HCT116 (cell line): ENCODE measurements at regions not wholly inside any gene's neighbourhood (a gene's known extent, or its start where the extent isn't known, plus 50 kb on each side); places are given as distances from the start of the nearest gene placed in this dataset.

Source experiments
- ATAC-seq: fragments of 200-7000 bp; cut with Tn5 transposase; 2 replicates; pipeline ENCODE4 v1.9.1; 2020; ENCODE audit warnings: mild to moderate bottlenecking, moderate library complexity
- BruUV-seq: library from RNA; stranded (reverse); fragments of 400-500 nt; replicated peaks from 2 replicates; lab custom pipeline; 2021; lab: Mats Ljungman, UMichigan
- CTCF ChIA-PET: fragments of 300-600 bp; sonication (Branson Sonifier 250); formaldehyde crosslinking; loops from one replicate; lab custom pipeline; 2021; ENCODE audit warnings: antibody characterized with exemption; lab: Charles Lee
- POLR2A ChIA-PET: fragments of 300-600, 350-600 bp; sonication (Branson Sonifier 250); formaldehyde crosslinking; loops from one replicate; lab custom pipeline; 2021; ENCODE audit warnings: antibody characterized with exemption; lab: Charles Lee
- RAD21 ChIA-PET, 2 experiments: fragments of 300-600 bp; sonication (Branson Sonifier 250); formaldehyde crosslinking; loops; one replicate each; lab custom pipeline; 2023; ENCODE audit warnings: low total read pairs in 2 of 2; ENCODE audit not compliant: uncharacterized antibody in 2 of 2, unreplicated experiment in 2 of 2, low non-redundant PET in 1 of 2; lab: Charles Lee
- DNase-seq: peaks from one replicate; pipeline ENCODE4 v3.0.0-alpha.2; 2010; ENCODE audit warnings: low read depth, low spot score
- H2AFZ ChIP-seq: fragments of 200-600 bp; shearing (Covaris generic), sonication (generic); 2 replicates; pipeline ENCODE4 v1.6.1; 2017; ENCODE audit warnings: low read depth, mixed run types, mixed read lengths, antibody characterized with exemption, low read length; ENCODE audit not compliant: poor library complexity, severe bottlenecking
- H3K27ac ChIP-seq: 2 replicates; pipeline ENCODE4 v1.5.1; 2012; ENCODE audit warnings: low read depth, low read length
- H3K27me3 ChIP-seq: fragments of 200-600 bp; sonication (generic); 2 replicates; pipeline ENCODE4 v1.6.1; 2016; ENCODE audit warnings: mixed run types, low read length, mixed read lengths; ENCODE audit not compliant: insufficient read depth
- H3K36me3 ChIP-seq, 2 experiments: fragments of 200-500 bp in 1 of 2; fragments of 200-600 bp in 1 of 2; sonication (Bioruptor generic) in 1 of 2; sonication (generic) in 1 of 2; 2 replicates each; pipeline versions ENCODE4 v1.5.1 to v1.6.1; 2014 to 2016; ENCODE audit warnings: low read length in 2 of 2, inconsistent platforms in 1 of 2, mixed read lengths in 1 of 2, mixed run types in 1 of 2; ENCODE audit not compliant: insufficient read depth in 2 of 2, control insufficient read depth in 1 of 2
- H3K4me1 ChIP-seq, 2 experiments: fragments of 200-600 bp in 1 of 2; sonication (generic) in 1 of 2; 2 replicates each; pipeline versions ENCODE4 v1.5.1 to v1.6.1; 2012 to 2017; ENCODE audit warnings: low read length in 2 of 2, inconsistent platforms in 1 of 2, mild to moderate bottlenecking in 1 of 2, mixed read lengths in 1 of 2, mixed run types in 1 of 2, moderate library complexity in 1 of 2; ENCODE audit not compliant: insufficient read depth in 2 of 2, control insufficient read depth in 1 of 2
- H3K4me2 ChIP-seq: fragments of 200-600 bp; sonication (generic); 2 replicates; pipeline ENCODE4 v1.6.1; 2017; ENCODE audit warnings: mixed run types, low read length, mixed read lengths
- H3K4me3 ChIP-seq, 2 experiments: fragments of 200-600 bp in 1 of 2; sonication (generic) in 1 of 2; replicated peaks in 1 of 2; 2 replicates each; pipeline ENCODE4 v1.5.1; 2011 to 2016; ENCODE audit warnings: low read length in 2 of 2, control low read depth in 1 of 2, low read depth in 1 of 2, mild to moderate bottlenecking in 1 of 2, mixed read lengths in 1 of 2, mixed run types in 1 of 2
- H3K79me2 ChIP-seq: fragments of 200-600 bp; sonication (generic); 2 replicates; pipeline ENCODE4 v1.6.1; 2017; ENCODE audit warnings: mild to moderate bottlenecking, mixed run types, low read length, moderate library complexity, mixed read lengths; ENCODE audit not compliant: insufficient read depth
- H3K9ac ChIP-seq: fragments of 200-600 bp; sonication (generic); 2 replicates; pipeline ENCODE4 v1.6.1; 2016; ENCODE audit warnings: low read length, mixed read lengths
- H3K9me2 ChIP-seq: fragments of 200-600 bp; sonication (generic), shearing (Covaris generic); 2 replicates; pipeline ENCODE4 v1.6.1; 2017; ENCODE audit warnings: mixed run types, mild to moderate bottlenecking, moderate library complexity; ENCODE audit not compliant: insufficient read depth
- H3K9me3 ChIP-seq, 2 experiments: fragments of 200-500 bp in 1 of 2; fragments of 200-600 bp in 1 of 2; sonication (Bioruptor generic) in 1 of 2; sonication (generic) in 1 of 2; 2 replicates each; pipeline ENCODE4 v1.6.1; 2014 to 2017; ENCODE audit warnings: low read length in 2 of 2, mixed read lengths in 2 of 2, inconsistent platforms in 1 of 2, low read depth in 1 of 2, mild to moderate bottlenecking in 1 of 2, mixed run types in 1 of 2, moderate library complexity in 1 of 2; ENCODE audit not compliant: control insufficient read depth in 1 of 2, insufficient read depth in 1 of 2
- H4K20me1 ChIP-seq: fragments of 200-600 bp; sonication (generic), shearing (Covaris generic); 2 replicates; pipeline ENCODE4 v1.6.1; 2017; ENCODE audit warnings: mixed run types, mild to moderate bottlenecking, moderate library complexity; ENCODE audit not compliant: insufficient read depth
- ATF3 ChIP-seq: IDR thresholded peaks from 2 replicates; pipeline ENCODE4 v1.6.1; 2012
- EGR1 ChIP-seq: IDR thresholded peaks from 2 replicates; pipeline ENCODE4 v1.6.1; 2012; ENCODE audit warnings: low read depth
- EZH2 ChIP-seq: fragments of 200-600 bp; sonication (generic); IDR thresholded peaks from 2 replicates; pipeline ENCODE4 v1.6.1; 2017; ENCODE audit warnings: antibody characterized with exemption, mixed run types
- EZH2phosphoT487 ChIP-seq: fragments of 200-600 bp; IDR thresholded peaks from 2 replicates; pipeline ENCODE4 v1.6.1; 2018; ENCODE audit warnings: antibody characterized with exemption, borderline replicate concordance
- POLR2AphosphoS5 ChIP-seq: IDR thresholded peaks from 2 replicates; pipeline ENCODE4 v1.6.1; 2011; ENCODE audit warnings: mild to moderate bottlenecking, low read depth, low read length, moderate library complexity
- SIN3A ChIP-seq: IDR thresholded peaks from 2 replicates; pipeline ENCODE4 v1.6.1; 2012; ENCODE audit warnings: low read depth
- SP1 ChIP-seq: IDR thresholded peaks from 2 replicates; pipeline ENCODE4 v1.6.1; 2012; ENCODE audit warnings: low read depth
- YY1 ChIP-seq: IDR thresholded peaks from 2 replicates; pipeline ENCODE4 v1.6.1; 2011; ENCODE audit warnings: low read length, low read depth, moderate library complexity, mild to moderate bottlenecking; ENCODE audit not compliant: insufficient replicate concordance; ENCODE audit errors: extremely low read depth
- intact Hi-C: fragments of 100-400 bp; cut with micrococcal nuclease; formaldehyde crosslinking; loops from 2 replicates; pipeline ENCODE4 v1.10.0; 2022
- TF ChIP-seq, protein P1 (sequence below), 3 experiments: fragments of 200-600 bp in 1 of 3; sonication (generic) in 1 of 3; IDR thresholded peaks in 2 of 3; conservative IDR thresholded peaks in 1 of 3; 2 replicates each; pipeline ENCODE4 v1.5.1; 2012 to 2017; ENCODE audit warnings: low read depth in 2 of 3, low read length in 2 of 3, antibody characterized with exemption in 1 of 3, borderline replicate concordance in 1 of 3, control low read depth in 1 of 3, mild to moderate bottlenecking in 1 of 3, mixed read lengths in 1 of 3, mixed run types in 1 of 3, moderate library complexity in 1 of 3; ENCODE audit not compliant: insufficient read depth in 1 of 3
- TF ChIP-seq, protein P2 (sequence below): IDR thresholded peaks from 2 replicates; pipeline ENCODE4 v1.6.1; 2012

GRCh38 chr5:51156222-51156621 is 227.0 kb upstream of the ISL1 start:
- DNase-seq = no peak
- no peaks in the 10 kb centered on the region for H3K79me2 ChIP-seq
- TF ChIP-seq YY1 (no peak), EGR1 (no peak), EZH2phosphoT487 (no peak), ATF3 (no peak)
- TF ChIP-seq, protein P1, sequence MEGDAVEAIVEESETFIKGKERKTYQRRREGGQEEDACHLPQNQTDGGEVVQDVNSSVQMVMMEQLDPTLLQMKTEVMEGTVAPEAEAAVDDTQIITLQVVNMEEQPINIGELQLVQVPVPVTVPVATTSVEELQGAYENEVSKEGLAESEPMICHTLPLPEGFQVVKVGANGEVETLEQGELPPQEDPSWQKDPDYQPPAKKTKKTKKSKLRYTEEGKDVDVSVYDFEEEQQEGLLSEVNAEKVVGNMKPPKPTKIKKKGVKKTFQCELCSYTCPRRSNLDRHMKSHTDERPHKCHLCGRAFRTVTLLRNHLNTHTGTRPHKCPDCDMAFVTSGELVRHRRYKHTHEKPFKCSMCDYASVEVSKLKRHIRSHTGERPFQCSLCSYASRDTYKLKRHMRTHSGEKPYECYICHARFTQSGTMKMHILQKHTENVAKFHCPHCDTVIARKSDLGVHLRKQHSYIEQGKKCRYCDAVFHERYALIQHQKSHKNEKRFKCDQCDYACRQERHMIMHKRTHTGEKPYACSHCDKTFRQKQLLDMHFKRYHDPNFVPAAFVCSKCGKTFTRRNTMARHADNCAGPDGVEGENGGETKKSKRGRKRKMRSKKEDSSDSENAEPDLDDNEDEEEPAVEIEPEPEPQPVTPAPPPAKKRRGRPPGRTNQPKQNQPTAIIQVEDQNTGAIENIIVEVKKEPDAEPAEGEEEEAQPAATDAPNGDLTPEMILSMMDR (IDR thresholded peaks at IDR 0.05 in 2 of 3, conservative IDR thresholded peaks at IDR 0.05 in 1 of 3; ENCODE audit: borderline replicate concordance in 1 of 3, insufficient read depth in 1 of 3, low read depth in 2 of 3, low read length in 2 of 3) = no peak

GRCh38 chr5:51156838-51157237 is 226.4 kb upstream of the ISL1 start:
- ChIA-PET CTCF (no interaction called here), POLR2A (no interaction called here), RAD21 (no interaction called here)
- H2AFZ ChIP-seq = no peak overlapping the region
- no peaks in the 10 kb centered on the region for H3K36me3 ChIP-seq
- H3K4me1 ChIP-seq = no peaks in the 10 kb centered on the region
- no peak overlapping the region for H3K27ac ChIP-seq
- BruUV-seq = no TSS peak
- intact Hi-C loops = no loop called here
- no peak overlapping the region for H3K9ac ChIP-seq
- ATAC-seq = no peak
- H4K20me1 ChIP-seq = no peaks in the 10 kb centered on the region
- no peaks in the 10 kb centered on the region for H3K9me3 ChIP-seq
- H3K79me2 ChIP-seq = no peaks in the 10 kb centered on the region
- no peak overlapping the region for H3K4me2 ChIP-seq
- DNase-seq = no peak
- no peaks in the 10 kb centered on the region for H3K9me2 ChIP-seq
- TF ChIP-seq EGR1 (no peak), SIN3A (no peak), EZH2 (no peak), POLR2AphosphoS5 (no peak), ATF3 (no peak), SP1 (no peak)
- TF ChIP-seq, protein P2, sequence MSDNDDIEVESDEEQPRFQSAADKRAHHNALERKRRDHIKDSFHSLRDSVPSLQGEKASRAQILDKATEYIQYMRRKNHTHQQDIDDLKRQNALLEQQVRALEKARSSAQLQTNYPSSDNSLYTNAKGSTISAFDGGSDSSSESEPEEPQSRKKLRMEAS = no peak
- no peaks in the 10 kb centered on the region for H3K27me3 ChIP-seq
- H3K4me3 ChIP-seq = no peak overlapping the region

More at GRCh38 chr5:51156222-51156621, 227.0 kb upstream of the ISL1 start:
- no peak for ATAC-seq
- intact Hi-C loops = no loop called here
- H3K27ac ChIP-seq = no peak overlapping the region
- ChIA-PET CTCF (no interaction called here), RAD21 (no interaction called here), POLR2A (no interaction called here)
- H3K9me2 ChIP-seq = no peaks in the 10 kb centered on the region
- H3K4me1 ChIP-seq = no peaks in the 10 kb centered on the region
- no peak overlapping the region for H2AFZ ChIP-seq
- H3K9ac ChIP-seq = no peak overlapping the region
- H3K9me3 ChIP-seq = no peaks in the 10 kb centered on the region
- no peak overlapping the region for H3K4me2 ChIP-seq
- H4K20me1 ChIP-seq = no peaks in the 10 kb centered on the region
- H3K36me3 ChIP-seq = no peaks in the 10 kb centered on the region
- no peaks in the 10 kb centered on the region for H3K27me3 ChIP-seq
- BruUV-seq = no TSS peak
- H3K4me3 ChIP-seq = no peak overlapping the region
